ENCODE measurements at regions not wholly inside any gene's neighbourhood (a gene's known extent, or its start where the extent isn't known, plus 50 kb on each side); places are given as distances from the start of the nearest gene placed in this dataset.

DNA sequence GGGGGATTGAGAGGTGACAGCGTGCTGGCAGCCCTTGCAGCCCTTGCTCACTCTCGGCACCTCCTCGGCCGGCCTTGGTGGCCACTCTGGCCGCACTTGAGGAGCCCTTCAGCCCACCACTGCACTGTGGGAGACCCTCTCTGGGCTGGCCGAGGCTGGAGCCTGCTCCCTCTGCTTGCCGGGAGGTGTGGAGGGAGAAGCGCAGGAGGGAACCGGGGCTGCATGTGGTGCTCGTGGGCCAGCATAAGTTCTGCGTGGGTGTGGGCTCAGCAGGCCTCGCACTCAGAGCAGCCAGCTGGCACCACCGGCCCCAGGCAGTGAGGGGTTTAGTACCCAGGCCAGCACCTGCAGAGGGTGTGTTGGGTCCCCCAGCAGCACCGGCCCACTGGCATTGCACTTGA lies 912.2 kb upstream of the ADGRB3 start:
- Histone ChIP-seq H3K9me3 (replicated peaks; ENCODE audit: control insufficient read depth, insufficient read depth, low read length) (peaks cover 3% of the 10 kb centered on the region), H3K36me3 (ENCODE audit: control insufficient read depth in 2 of 2, extremely low read depth in 1 of 2, insufficient read depth in 2 of 2, low read length in 2 of 2) (no peaks in the 10 kb centered on the region), H3K79me2 (ENCODE audit: control insufficient read depth, insufficient read depth, low read length) (no peaks in the 10 kb centered on the region), H3K27ac (ENCODE audit: insufficient read depth, low read depth, low read length) (no peak overlapping the region), H3K27me3 (ENCODE audit: control insufficient read depth in 2 of 2, insufficient read depth in 2 of 2, low read length in 2 of 2) (no peaks in the 10 kb centered on the region), H3K4me1 (ENCODE audit: control insufficient read depth, extremely low read depth, insufficient read depth, low read length) (no peaks in the 10 kb centered on the region), H3K9me1 (replicated peaks; ENCODE audit: control insufficient read depth, extremely low read depth, insufficient read depth, low read length) (no peaks in the 10 kb centered on the region), H2AFZ (ENCODE audit: low read depth, low read length) (no peak overlapping the region), H3K4me2 (ENCODE audit: insufficient read depth, low read length) (no peak overlapping the region), H4K20me1 (replicated peaks; ENCODE audit: control insufficient read depth, extremely low read depth, insufficient read depth, low read length) (no peaks in the 10 kb centered on the region), H3K4me3 (replicated peaks in 1 of 3; ENCODE audit: insufficient read depth in 1 of 3, low read depth in 1 of 3, low read length in 3 of 3) (no peak overlapping the region), H3K9ac (replicated peaks; ENCODE audit: extremely low read depth, insufficient read depth, low read length) (no peak overlapping the region)
- TF ChIP-seq EZH2 (IDR thresholded peaks at IDR 0.05; ENCODE audit: borderline replicate concordance, low read depth, low read length, severe bottlenecking) (no peak), POLR2AphosphoS5 (IDR thresholded peaks at IDR 0.05; ENCODE audit: insufficient read depth, low read depth, low read length) (no peak), POLR2A (IDR thresholded peaks at IDR 0.05; ENCODE audit: low read depth, low read length) (no peak), MYC (IDR thresholded peaks at IDR 0.05; ENCODE audit: low read depth, low read length) (no peak)
- TF ChIP-seq, protein P1, sequence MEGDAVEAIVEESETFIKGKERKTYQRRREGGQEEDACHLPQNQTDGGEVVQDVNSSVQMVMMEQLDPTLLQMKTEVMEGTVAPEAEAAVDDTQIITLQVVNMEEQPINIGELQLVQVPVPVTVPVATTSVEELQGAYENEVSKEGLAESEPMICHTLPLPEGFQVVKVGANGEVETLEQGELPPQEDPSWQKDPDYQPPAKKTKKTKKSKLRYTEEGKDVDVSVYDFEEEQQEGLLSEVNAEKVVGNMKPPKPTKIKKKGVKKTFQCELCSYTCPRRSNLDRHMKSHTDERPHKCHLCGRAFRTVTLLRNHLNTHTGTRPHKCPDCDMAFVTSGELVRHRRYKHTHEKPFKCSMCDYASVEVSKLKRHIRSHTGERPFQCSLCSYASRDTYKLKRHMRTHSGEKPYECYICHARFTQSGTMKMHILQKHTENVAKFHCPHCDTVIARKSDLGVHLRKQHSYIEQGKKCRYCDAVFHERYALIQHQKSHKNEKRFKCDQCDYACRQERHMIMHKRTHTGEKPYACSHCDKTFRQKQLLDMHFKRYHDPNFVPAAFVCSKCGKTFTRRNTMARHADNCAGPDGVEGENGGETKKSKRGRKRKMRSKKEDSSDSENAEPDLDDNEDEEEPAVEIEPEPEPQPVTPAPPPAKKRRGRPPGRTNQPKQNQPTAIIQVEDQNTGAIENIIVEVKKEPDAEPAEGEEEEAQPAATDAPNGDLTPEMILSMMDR (IDR thresholded peaks at IDR 0.05; ENCODE audit: extremely low read depth in 1 of 2, insufficient read depth in 1 of 2, low read depth in 1 of 2, low read length in 2 of 2): no peak
- DNase-seq (ENCODE audit: low read depth, low spot score) (no peak), FAIRE-seq (no peak)
- dilution Hi-C loops (cut with MboI; ENCODE audit: extremely low pct_ligation_motif_present, low sequenced_read_pairs) (no loop called here), intact Hi-C loops (cut with micrococcal nuclease) (no loop called here)
- ChIA-PET POLR2A (no interaction called here), CTCF (no interaction called here)
- no TSS peak for BruUV-seq (replicated peaks)

DNA sequence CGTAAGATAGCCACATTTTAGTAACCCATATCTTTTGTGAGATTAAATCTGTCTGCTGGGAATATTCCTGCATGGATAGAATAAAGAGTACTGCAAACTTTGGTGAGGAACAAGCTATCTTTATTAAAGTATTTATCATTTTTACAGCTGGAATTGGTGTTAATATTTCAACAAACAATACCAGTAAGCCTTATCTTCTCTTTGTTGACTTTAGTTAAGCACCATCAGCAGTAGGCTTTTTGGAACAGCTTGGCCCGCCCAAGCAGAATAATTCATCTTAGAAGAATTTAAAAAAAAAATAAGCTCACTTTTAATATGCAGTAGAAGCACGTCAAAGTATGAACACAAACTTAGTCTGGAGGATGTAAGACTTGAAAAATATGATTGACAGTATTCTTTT lies 917.8 kb upstream of the ADGRB3 start:
- Histone ChIP-seq H3K36me3 (ENCODE audit: control insufficient read depth in 2 of 2, extremely low read depth in 1 of 2, insufficient read depth in 2 of 2, low read length in 2 of 2) (no peaks in the 10 kb centered on the region), H3K4me2 (ENCODE audit: insufficient read depth, low read length) (no peak overlapping the region), H3K9me3 (replicated peaks; ENCODE audit: control insufficient read depth, insufficient read depth, low read length) (no peaks in the 10 kb centered on the region), H2AFZ (ENCODE audit: low read depth, low read length) (no peak overlapping the region), H3K9me1 (replicated peaks; ENCODE audit: control insufficient read depth, extremely low read depth, insufficient read depth, low read length) (no peaks in the 10 kb centered on the region), H3K4me3 (replicated peaks in 1 of 3; ENCODE audit: insufficient read depth in 1 of 3, low read depth in 1 of 3, low read length in 3 of 3) (no peak overlapping the region), H3K27ac (ENCODE audit: insufficient read depth, low read depth, low read length) (no peak overlapping the region), H3K79me2 (ENCODE audit: control insufficient read depth, insufficient read depth, low read length) (no peaks in the 10 kb centered on the region), H3K9ac (replicated peaks; ENCODE audit: extremely low read depth, insufficient read depth, low read length) (no peak overlapping the region), H3K4me1 (ENCODE audit: control insufficient read depth, extremely low read depth, insufficient read depth, low read length) (no peaks in the 10 kb centered on the region), H4K20me1 (replicated peaks; ENCODE audit: control insufficient read depth, extremely low read depth, insufficient read depth, low read length) (no peaks in the 10 kb centered on the region), H3K27me3 (ENCODE audit: control insufficient read depth in 2 of 2, insufficient read depth in 2 of 2, low read length in 2 of 2) (no peaks in the 10 kb centered on the region)
- FAIRE-seq (no peak), DNase-seq (ENCODE audit: low read depth, low spot score) (no peak)
- intact Hi-C loops (cut with micrococcal nuclease): no loop called here
- POLR2A ChIA-PET: no interaction called here
- dilution Hi-C loops (cut with MboI; ENCODE audit: extremely low pct_ligation_motif_present, low sequenced_read_pairs): no loop called here
- TF ChIP-seq POLR2AphosphoS5 (IDR thresholded peaks at IDR 0.05; ENCODE audit: insufficient read depth, low read depth, low read length) (no peak), GATA2 (IDR thresholded peaks at IDR 0.05; ENCODE audit: insufficient read depth, insufficient read length, low read depth, low read length) (no peak), FOS (IDR thresholded peaks at IDR 0.05; ENCODE audit: borderline replicate concordance, insufficient read depth, low read length) (no peak), MYC (IDR thresholded peaks at IDR 0.05; ENCODE audit: low read depth, low read length) (no peak), EZH2 (IDR thresholded peaks at IDR 0.05; ENCODE audit: borderline replicate concordance, low read depth, low read length, severe bottlenecking) (no peak), POLR2A (IDR thresholded peaks at IDR 0.05; ENCODE audit: low read depth, low read length) (no peak), JUN (IDR thresholded peaks at IDR 0.05; ENCODE audit: borderline replicate concordance, insufficient read depth, insufficient read length, low read depth) (no peak)
- TF ChIP-seq, protein P2, sequence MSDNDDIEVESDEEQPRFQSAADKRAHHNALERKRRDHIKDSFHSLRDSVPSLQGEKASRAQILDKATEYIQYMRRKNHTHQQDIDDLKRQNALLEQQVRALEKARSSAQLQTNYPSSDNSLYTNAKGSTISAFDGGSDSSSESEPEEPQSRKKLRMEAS (IDR thresholded peaks at IDR 0.05; ENCODE audit: insufficient read depth, insufficient read length): no peak
- TF ChIP-seq, protein P1 (IDR thresholded peaks at IDR 0.05; ENCODE audit: extremely low read depth in 1 of 2, insufficient read depth in 1 of 2, low read depth in 1 of 2, low read length in 2 of 2): no peak
- CTCF ChIA-PET: interaction anchor here (0.8 to 0.9 kb wide), 3 partner anchors 14 to 49 kb away, joined by 3 read pairs; no protein-coding TSS in a partner anchor
- BruUV-seq (replicated peaks): no TSS peak

Measured in endothelial cell of umbilical vein (primary cell).